ENCODE measurements at regions not wholly inside any gene's neighbourhood (a gene's known extent, or its start where the extent isn't known, plus 50 kb on each side); places are given as distances from the start of the nearest gene placed in this dataset.

DNA sequence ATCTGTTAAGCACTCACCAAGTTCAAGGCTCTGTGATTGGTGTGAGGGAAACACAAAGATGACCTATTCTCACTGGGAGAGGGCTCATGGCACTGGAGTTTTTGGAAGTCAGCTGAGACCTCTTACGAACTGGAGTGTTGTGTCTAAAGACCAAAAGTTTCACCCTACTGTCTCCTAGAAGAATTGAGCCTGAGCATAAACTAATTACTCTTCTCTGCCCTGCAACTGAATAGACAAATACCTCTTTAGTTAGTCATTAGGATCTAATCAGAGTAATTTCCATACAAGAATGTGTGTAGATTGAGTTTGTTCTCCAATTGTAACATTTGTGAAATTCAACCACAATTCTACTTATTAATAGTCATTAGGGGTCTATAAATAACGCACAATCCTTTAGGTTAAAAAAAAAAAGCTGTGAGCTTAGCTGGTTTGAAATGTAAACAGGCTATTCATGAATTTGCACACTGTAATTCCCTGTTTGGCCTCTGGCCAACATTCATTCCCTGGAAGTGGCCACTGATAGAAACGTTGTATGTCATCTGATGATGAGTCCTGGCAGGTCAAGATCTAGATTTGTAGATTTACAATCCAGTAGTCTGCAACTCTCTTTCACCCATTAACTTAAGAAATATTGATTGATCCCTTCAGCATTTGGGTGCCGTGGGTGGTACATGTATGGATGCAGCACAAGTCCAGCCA lies 76.8 kb upstream of the SOX14 start:
- Histone ChIP-seq H3K9me2 (replicated peaks; ENCODE audit: control insufficient read depth, low read length) (no peaks in the 10 kb centered on the region), H3K9me3 (ENCODE audit: control insufficient read depth, insufficient read depth, low read length) (no peaks in the 10 kb centered on the region), H3K36me3 (ENCODE audit: control insufficient read depth, low read length) (no peaks in the 10 kb centered on the region), H4K20me1 (ENCODE audit: control insufficient read depth, insufficient read depth, low read depth, low read length) (no peaks in the 10 kb centered on the region), H3K79me2 (ENCODE audit: control insufficient read depth, low read length) (no peaks in the 10 kb centered on the region), H3F3A (ENCODE audit: control insufficient read depth, insufficient read depth) (no peaks in the 10 kb centered on the region), H3K27me3 (ENCODE audit: control insufficient read depth, low read length) (no peaks in the 10 kb centered on the region), H3K4me2 (ENCODE audit: low read length) (no peak overlapping the region), H3K4me3 (ENCODE audit: low read length) (no peak overlapping the region), H3K4me1 (ENCODE audit: control insufficient read depth, low read length) (no peaks in the 10 kb centered on the region), H3K27ac (ENCODE audit: low read depth, low read length) (no peak overlapping the region)
- no peak for TF ChIP-seq EZH2phosphoT487 (IDR thresholded peaks at IDR 0.05; ENCODE audit: borderline replicate concordance, low read length)
- TF ChIP-seq, protein P1, sequence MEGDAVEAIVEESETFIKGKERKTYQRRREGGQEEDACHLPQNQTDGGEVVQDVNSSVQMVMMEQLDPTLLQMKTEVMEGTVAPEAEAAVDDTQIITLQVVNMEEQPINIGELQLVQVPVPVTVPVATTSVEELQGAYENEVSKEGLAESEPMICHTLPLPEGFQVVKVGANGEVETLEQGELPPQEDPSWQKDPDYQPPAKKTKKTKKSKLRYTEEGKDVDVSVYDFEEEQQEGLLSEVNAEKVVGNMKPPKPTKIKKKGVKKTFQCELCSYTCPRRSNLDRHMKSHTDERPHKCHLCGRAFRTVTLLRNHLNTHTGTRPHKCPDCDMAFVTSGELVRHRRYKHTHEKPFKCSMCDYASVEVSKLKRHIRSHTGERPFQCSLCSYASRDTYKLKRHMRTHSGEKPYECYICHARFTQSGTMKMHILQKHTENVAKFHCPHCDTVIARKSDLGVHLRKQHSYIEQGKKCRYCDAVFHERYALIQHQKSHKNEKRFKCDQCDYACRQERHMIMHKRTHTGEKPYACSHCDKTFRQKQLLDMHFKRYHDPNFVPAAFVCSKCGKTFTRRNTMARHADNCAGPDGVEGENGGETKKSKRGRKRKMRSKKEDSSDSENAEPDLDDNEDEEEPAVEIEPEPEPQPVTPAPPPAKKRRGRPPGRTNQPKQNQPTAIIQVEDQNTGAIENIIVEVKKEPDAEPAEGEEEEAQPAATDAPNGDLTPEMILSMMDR (IDR thresholded peaks at IDR 0.05; ENCODE audit: low read depth, low read length, poor library complexity, severe bottlenecking), result no peak

- TF ChIP-seq, protein P1 (IDR thresholded peaks at IDR 0.05; ENCODE audit: low read depth, low read length, poor library complexity, severe bottlenecking), result peak; percentile 54
- TF ChIP-seq EZH2phosphoT487 (IDR thresholded peaks at IDR 0.05; ENCODE audit: borderline replicate concordance, low read length), result no peak
- no peaks in the 10 kb centered on the region for H3K27me3 ChIP-seq (ENCODE audit: control insufficient read depth, low read length)
- H3K36me3 ChIP-seq (ENCODE audit: control insufficient read depth, low read length), result no peaks in the 10 kb centered on the region
- no peaks in the 10 kb centered on the region for H3K9me3 ChIP-seq (ENCODE audit: control insufficient read depth, insufficient read depth, low read length)
- H3K4me2 ChIP-seq (ENCODE audit: low read length), result no peak overlapping the region
- H3K27ac ChIP-seq (ENCODE audit: low read depth, low read length), result no peak overlapping the region
- no peak overlapping the region for H3K4me3 ChIP-seq (ENCODE audit: low read length)
- no peaks in the 10 kb centered on the region for H4K20me1 ChIP-seq (ENCODE audit: control insufficient read depth, insufficient read depth, low read depth, low read length)
- no peaks in the 10 kb centered on the region for H3K4me1 ChIP-seq (ENCODE audit: control insufficient read depth, low read length)
- no peaks in the 10 kb centered on the region for H3F3A ChIP-seq (ENCODE audit: control insufficient read depth, insufficient read depth)
- no peaks in the 10 kb centered on the region for H3K79me2 ChIP-seq (ENCODE audit: control insufficient read depth, low read length)
- H3K9me2 ChIP-seq (replicated peaks; ENCODE audit: control insufficient read depth, low read length), result no peaks in the 10 kb centered on the region
Measured at GRCh38 chr3:137692803-137693431, 71.2 kb upstream of the SOX14 start.

DNA sequence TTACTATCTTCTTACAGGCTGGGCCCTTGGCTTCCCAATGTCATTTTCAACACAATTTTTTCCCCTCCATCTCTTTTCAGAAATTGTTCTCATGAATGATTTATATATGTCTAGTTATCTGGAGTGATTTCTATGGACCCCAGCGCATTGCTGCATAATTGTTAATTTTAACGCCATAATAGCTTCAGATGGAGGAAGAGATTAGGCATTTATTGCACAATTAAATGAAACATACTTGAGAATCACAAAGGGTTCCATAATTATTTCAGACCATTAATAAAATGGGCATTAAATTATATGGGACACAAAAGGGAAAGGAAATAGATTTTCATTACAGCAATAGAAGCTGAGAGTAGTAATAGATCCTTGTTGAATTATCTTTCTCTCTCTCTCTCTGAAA lies 70.3 kb upstream of the SOX14 start:
- Histone ChIP-seq H3K4me3 (ENCODE audit: low read length) (no peak overlapping the region), H3K79me2 (ENCODE audit: control insufficient read depth, low read length) (no peaks in the 10 kb centered on the region), H3F3A (ENCODE audit: control insufficient read depth, insufficient read depth) (no peaks in the 10 kb centered on the region), H3K27ac (ENCODE audit: low read depth, low read length) (no peak overlapping the region), H3K36me3 (ENCODE audit: control insufficient read depth, low read length) (no peaks in the 10 kb centered on the region), H3K27me3 (ENCODE audit: control insufficient read depth, low read length) (no peaks in the 10 kb centered on the region), H3K4me2 (ENCODE audit: low read length) (no peak overlapping the region), H3K9me3 (ENCODE audit: control insufficient read depth, insufficient read depth, low read length) (no peaks in the 10 kb centered on the region), H3K4me1 (ENCODE audit: control insufficient read depth, low read length) (no peaks in the 10 kb centered on the region), H4K20me1 (ENCODE audit: control insufficient read depth, insufficient read depth, low read depth, low read length) (no peaks in the 10 kb centered on the region), H3K9me2 (replicated peaks; ENCODE audit: control insufficient read depth, low read length) (no peaks in the 10 kb centered on the region)
- TF ChIP-seq EZH2phosphoT487 (IDR thresholded peaks at IDR 0.05; ENCODE audit: borderline replicate concordance, low read length), result no peak
- TF ChIP-seq, protein P1 (IDR thresholded peaks at IDR 0.05; ENCODE audit: low read depth, low read length, poor library complexity, severe bottlenecking), result no peak

Data from DOHH2 (cell line).